Gastroesophageal sphincter (tissue), 3 donors: ENCODE measurements at regions not wholly inside any gene's neighbourhood (a gene's known extent, or its start where the extent isn't known, plus 50 kb on each side); places are given as distances from the start of the nearest gene placed in this dataset.

Experiments
- POLR2AphosphoS5 ChIP-seq: sonication (generic); formaldehyde crosslinking; IDR thresholded peaks from one replicate; pipeline ENCODE4 v1.6.1; 2017; ENCODE audit warnings: antibody characterized with exemption
- TF ChIP-seq, protein P1 (sequence below), 4 experiments: fragments of 200-600 bp in 2 of 4; fragments of 450-650 bp in 2 of 4; sonication (generic) in 1 of 4; IDR thresholded peaks; one replicate each; pipeline ENCODE4 v1.5.1; 2017 to 2019; ENCODE audit warnings: antibody characterized with exemption in 4 of 4, mild to moderate bottlenecking in 2 of 4, moderate library complexity in 2 of 4

DNA sequence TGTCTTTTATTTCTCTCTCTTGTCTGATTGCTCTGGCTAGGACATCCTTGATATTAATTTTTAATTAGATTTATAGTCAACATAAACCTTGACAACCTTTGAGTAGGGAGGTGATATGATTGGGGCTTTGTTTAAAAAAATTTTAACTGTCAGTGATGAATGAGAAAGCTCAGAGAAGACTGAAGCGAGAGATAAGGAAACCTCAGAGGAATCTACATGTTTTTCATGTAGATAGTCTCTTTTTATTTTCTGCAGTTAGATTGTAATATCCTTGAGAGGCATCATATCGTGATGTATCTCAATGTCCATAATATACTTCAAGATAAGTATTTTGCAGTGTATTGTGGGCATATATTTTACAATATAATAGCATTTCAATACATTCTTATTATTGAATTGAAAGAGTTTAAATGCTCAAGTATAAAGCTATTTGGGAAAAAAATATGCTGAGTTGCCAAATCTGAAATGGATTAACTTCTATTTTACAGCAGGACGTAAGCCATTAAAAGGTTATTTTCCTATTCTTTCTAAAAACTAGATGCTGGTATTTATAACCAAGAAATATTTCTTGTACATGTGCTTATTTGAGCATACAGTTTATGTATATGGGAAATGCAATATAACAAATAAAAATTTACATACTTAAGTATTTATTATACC, 802.4 kb upstream of the ADGRL4 start:
- TF ChIP-seq, protein P1, sequence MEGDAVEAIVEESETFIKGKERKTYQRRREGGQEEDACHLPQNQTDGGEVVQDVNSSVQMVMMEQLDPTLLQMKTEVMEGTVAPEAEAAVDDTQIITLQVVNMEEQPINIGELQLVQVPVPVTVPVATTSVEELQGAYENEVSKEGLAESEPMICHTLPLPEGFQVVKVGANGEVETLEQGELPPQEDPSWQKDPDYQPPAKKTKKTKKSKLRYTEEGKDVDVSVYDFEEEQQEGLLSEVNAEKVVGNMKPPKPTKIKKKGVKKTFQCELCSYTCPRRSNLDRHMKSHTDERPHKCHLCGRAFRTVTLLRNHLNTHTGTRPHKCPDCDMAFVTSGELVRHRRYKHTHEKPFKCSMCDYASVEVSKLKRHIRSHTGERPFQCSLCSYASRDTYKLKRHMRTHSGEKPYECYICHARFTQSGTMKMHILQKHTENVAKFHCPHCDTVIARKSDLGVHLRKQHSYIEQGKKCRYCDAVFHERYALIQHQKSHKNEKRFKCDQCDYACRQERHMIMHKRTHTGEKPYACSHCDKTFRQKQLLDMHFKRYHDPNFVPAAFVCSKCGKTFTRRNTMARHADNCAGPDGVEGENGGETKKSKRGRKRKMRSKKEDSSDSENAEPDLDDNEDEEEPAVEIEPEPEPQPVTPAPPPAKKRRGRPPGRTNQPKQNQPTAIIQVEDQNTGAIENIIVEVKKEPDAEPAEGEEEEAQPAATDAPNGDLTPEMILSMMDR (IDR thresholded peaks at IDR 0.05) = no peak
- TF ChIP-seq POLR2AphosphoS5 = no peak
